H1 (cell line): ENCODE measurements at regions not wholly inside any gene's neighbourhood (a gene's known extent, or its start where the extent isn't known, plus 50 kb on each side); places are given as distances from the start of the nearest gene placed in this dataset.

Experiments used
- HDAC2 ChIP-seq, 2 experiments: fragments of 300-600 bp in 1 of 2; sonication (generic) in 1 of 2; IDR thresholded peaks; 2 replicates each; pipeline ENCODE4 v1.6.1; 2011 to 2012; ENCODE audit warnings: low read depth in 2 of 2, low read length in 2 of 2, mild to moderate bottlenecking in 2 of 2, moderate library complexity in 2 of 2, borderline replicate concordance in 1 of 2, inconsistent platforms in 1 of 2
- SIRT6 ChIP-seq: IDR thresholded peaks from one replicate; pipeline ENCODE4 v1.7.1; 2012; ENCODE audit warnings: low read length, inconsistent platforms

- TF ChIP-seq SIRT6 (no peak), HDAC2 (IDR thresholded peaks at IDR 0.05; ENCODE audit: borderline replicate concordance in 1 of 2, low read depth in 2 of 2, low read length in 2 of 2) (no peak)
Observed at GRCh38 chr2:181738563-181738962, 58.2 kb upstream of the NEUROD1 start (continued).
